GM18858 (cell line): ENCODE measurements at regions not wholly inside any gene's neighbourhood (a gene's known extent, or its start where the extent isn't known, plus 50 kb on each side); places are given as distances from the start of the nearest gene placed in this dataset.

ENCODE experiments used
- ATAC-seq: cut with Tn5 transposase; IDR thresholded peaks from one replicate; pipeline ENCODE4 v1.9.1; 2021; ENCODE audit not compliant: unreplicated experiment

DNA sequence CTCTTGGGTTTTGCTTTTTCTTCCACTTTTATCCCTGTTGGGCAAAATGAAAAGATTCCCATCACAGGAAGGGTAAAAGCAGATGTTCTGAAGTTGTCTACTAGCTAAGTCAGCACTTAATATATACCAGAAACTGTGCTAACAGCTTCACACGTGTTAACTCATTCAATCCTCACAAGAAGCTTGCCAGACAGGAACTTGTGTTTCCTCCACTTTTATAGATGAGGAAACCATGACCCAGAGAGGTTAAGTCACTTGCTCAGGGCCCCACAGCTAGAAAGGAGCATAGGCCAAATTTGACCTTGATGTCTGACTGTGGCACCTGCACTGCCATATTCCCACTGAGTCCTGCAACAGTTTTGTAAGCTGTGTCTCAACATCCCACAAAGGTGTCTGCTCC, 76.8 kb upstream of the EPC2 start:
- ATAC-seq = no peak

GRCh38 chr2:148568597-148568996, 76.0 kb upstream of the EPC2 start:
- no peak for ATAC-seq

DNA sequence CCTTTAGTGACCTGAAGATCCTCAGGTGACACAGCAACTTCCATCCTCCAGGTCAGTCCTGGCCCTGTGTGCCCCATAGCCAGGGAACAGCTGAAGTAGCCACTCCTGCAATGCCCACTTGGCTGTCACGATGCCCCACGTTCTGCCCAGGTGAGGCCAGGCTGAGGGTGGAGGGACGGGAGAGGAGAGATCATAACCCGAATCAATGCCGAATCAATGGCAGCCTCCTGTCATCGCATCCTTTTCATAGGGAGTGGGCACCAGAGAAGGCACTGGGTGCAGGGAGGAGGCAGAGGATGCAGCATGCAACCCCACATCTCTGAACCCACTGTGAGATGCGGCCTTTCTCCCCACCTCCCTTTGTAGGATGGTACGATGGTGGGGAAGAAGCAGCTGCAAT, 75.3 kb upstream of the EPC2 start:
- no peak for ATAC-seq

DNA sequence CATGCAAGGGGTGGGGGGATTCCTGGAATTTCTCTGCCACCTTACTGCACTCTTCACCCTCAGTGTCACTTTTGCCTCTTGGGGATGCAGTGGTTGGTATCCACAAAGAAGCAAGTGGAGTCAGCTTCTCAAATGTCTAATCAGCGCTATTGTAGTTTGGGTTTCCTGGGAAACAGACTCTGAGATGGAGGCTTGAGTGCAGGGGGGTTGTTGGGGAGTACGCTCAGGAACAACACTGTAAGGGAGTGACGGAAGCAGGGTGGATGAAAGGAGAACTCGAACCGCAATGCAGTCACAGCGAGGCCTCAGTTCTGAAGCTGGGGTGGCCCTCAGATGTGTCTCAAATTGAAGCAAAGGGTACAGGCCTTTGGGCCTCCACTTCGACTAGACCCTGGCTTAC, 73.6 kb upstream of the EPC2 start:
- no peak for ATAC-seq

DNA sequence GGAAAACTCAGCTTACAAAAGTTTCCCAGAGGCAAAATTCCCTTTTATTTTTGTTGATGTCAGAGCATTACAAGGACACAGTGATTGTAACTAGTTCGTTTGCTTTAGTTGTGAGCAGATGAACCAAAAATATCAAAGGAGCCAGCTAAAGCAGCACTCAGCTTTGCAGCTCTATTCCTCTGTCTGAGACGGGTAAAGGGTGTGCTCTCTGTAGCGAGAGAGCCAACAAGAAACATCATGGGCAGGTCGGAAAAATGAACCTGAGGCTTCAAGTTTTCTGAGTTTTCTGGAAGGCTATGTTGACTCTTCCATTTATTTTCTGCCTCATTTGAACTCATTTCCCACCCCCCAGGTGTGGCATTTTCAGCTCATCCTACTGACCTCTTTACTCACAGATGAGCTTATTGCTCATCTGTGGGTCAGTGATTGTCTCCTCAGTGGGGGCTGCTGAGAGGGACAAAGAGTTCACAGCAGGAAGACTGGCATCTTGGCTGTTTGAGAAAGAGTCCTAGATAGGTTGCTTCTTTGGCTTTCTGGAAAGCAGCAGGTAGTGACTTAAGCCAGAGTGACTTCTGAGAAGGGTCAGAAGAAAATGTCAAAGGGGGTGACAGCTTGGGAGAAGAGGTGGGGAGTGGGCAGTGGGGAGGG, 66.6 kb upstream of the EPC2 start:
- ATAC-seq = peak; percentile 13

DNA sequence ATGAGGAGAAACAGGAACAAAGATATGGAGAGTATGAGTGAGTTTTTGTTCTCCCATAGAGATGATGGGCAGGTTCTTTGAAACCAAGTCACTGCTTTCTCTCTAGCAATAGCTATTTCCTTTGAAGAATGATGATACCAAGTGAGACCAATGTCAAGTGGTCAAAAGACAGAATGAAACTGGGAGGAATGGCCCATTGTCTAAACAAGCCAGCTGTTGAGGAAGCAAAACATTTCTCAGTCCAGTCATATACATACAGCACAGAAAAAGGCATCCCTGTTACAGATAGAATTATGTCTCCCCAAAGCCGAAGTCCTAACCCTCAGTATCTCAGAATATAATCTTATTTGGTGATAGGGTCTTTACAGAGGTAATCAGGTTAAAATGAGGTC, 66.1 kb upstream of the EPC2 start:
- peak; percentile 59 for ATAC-seq

GRCh38 chr2:148582679-148583511, 61.7 kb upstream of the EPC2 start:
- ATAC-seq = no peak

- no peak for ATAC-seq
These were observed 58.9 kb upstream of the EPC2 start for GRCh38 chr2:148585696-148586095.

GRCh38 chr2:148586522-148587128, 57.9 kb upstream of the EPC2 start:
- ATAC-seq = no peak

- ATAC-seq = peak; percentile 71
These were observed 53.9 kb upstream of the EPC2 start for GRCh38 chr2:148590612-148591011.

- ATAC-seq = no peak
These were observed 51.8 kb upstream of the EPC2 start for GRCh38 chr2:148592791-148593190.

DNA sequence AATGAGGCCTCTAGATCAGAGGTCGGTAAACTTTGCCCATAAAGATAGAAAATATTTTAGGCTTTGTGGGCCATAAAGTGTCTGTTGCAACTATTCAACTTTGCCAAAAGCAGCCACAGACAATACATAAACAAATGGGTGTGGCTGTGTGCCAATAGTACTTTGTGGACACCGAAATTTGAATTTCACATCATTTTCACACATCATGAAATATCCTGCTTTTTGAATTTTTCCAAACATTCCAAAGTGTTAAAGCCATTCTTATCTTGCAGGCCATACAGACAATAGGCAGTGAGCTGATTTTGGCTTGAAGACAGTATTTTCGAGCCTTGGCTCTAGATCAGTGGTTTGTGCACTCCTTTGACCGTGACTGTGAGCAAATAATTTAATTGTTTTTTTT, 51.1 kb upstream of the EPC2 start:
- ATAC-seq = no peak

GRCh38 chr2:148594216-148594615, 50.3 kb upstream of the EPC2 start:
- ATAC-seq = no peak
